ENCODE measurements at regions not wholly inside any gene's neighbourhood (a gene's known extent, or its start where the extent isn't known, plus 50 kb on each side); places are given as distances from the start of the nearest gene placed in this dataset.

GRCh38 chr1:118751166-118751565, 237.0 kb downstream of the TBX15 start:
- H3K4me3 ChIP-seq (ENCODE audit: low read depth, low read length), result no peak overlapping the region
- no peaks in the 10 kb centered on the region for H3K36me3 ChIP-seq (ENCODE audit: control insufficient read depth, insufficient read depth, low read length)
- H3K4me1 ChIP-seq, result no peaks in the 10 kb centered on the region
- H3K9me3 ChIP-seq (ENCODE audit: control insufficient read depth, low read length), result no peaks in the 10 kb centered on the region
- no peaks in the 10 kb centered on the region for H3K79me2 ChIP-seq
- TF ChIP-seq CTCF (IDR thresholded peaks at IDR 0.05), result no peak
- H3K4me2 ChIP-seq (ENCODE audit: low read length), result no peak overlapping the region
- no peak overlapping the region for H2AFZ ChIP-seq
- no peaks in the 10 kb centered on the region for H3K27me3 ChIP-seq (ENCODE audit: control insufficient read depth, insufficient read depth, low read length)
- no peak overlapping the region for H3K27ac ChIP-seq
- H3K9ac ChIP-seq, result no peak overlapping the region

- H3K27ac ChIP-seq, result no peak overlapping the region
- no peak for TF ChIP-seq CTCF (IDR thresholded peaks at IDR 0.05)
- no peak overlapping the region for H3K4me3 ChIP-seq (ENCODE audit: low read depth, low read length)
- no peaks in the 10 kb centered on the region for H3K9me3 ChIP-seq (ENCODE audit: control insufficient read depth, low read length)
- H3K9ac ChIP-seq, result no peak overlapping the region
- no peaks in the 10 kb centered on the region for H3K79me2 ChIP-seq
- no peaks in the 10 kb centered on the region for H3K36me3 ChIP-seq (ENCODE audit: control insufficient read depth, insufficient read depth, low read length)
- no peaks in the 10 kb centered on the region for H3K27me3 ChIP-seq (ENCODE audit: control insufficient read depth, insufficient read depth, low read length)
- no peaks in the 10 kb centered on the region for H3K4me1 ChIP-seq
- no peak overlapping the region for H2AFZ ChIP-seq
- H3K4me2 ChIP-seq (ENCODE audit: low read length), result no peak overlapping the region
Observed at GRCh38 chr1:118744420-118744819, 243.7 kb downstream of the TBX15 start.

- no peak overlapping the region for H3K4me3 ChIP-seq (ENCODE audit: low read depth, low read length)
- no peak overlapping the region for H2AFZ ChIP-seq
- H3K4me1 ChIP-seq, result no peaks in the 10 kb centered on the region
- no peak overlapping the region for H3K4me2 ChIP-seq (ENCODE audit: low read length)
- no peak overlapping the region for H3K9ac ChIP-seq
- no peaks in the 10 kb centered on the region for H3K36me3 ChIP-seq (ENCODE audit: control insufficient read depth, insufficient read depth, low read length)
- H3K27ac ChIP-seq, result no peak overlapping the region
- H3K9me3 ChIP-seq (ENCODE audit: control insufficient read depth, low read length), result no peaks in the 10 kb centered on the region
- H3K27me3 ChIP-seq (ENCODE audit: control insufficient read depth, insufficient read depth, low read length), result no peaks in the 10 kb centered on the region
- H3K79me2 ChIP-seq, result no peaks in the 10 kb centered on the region
- TF ChIP-seq CTCF (IDR thresholded peaks at IDR 0.05), result no peak
Observed at GRCh38 chr1:118739501-118739900, 248.6 kb downstream of the TBX15 start.

GRCh38 chr1:118736322-118736721, 251.8 kb downstream of the TBX15 start:
- H3K4me3 ChIP-seq (ENCODE audit: low read depth, low read length), result no peak overlapping the region
- H3K9me3 ChIP-seq (ENCODE audit: control insufficient read depth, low read length), result no peaks in the 10 kb centered on the region
- H2AFZ ChIP-seq, result no peak overlapping the region
- H3K79me2 ChIP-seq, result no peaks in the 10 kb centered on the region
- TF ChIP-seq CTCF (IDR thresholded peaks at IDR 0.05), result no peak
- no peaks in the 10 kb centered on the region for H3K36me3 ChIP-seq (ENCODE audit: control insufficient read depth, insufficient read depth, low read length)
- no peak overlapping the region for H3K9ac ChIP-seq
- H3K4me1 ChIP-seq, result no peaks in the 10 kb centered on the region
- no peaks in the 10 kb centered on the region for H3K27me3 ChIP-seq (ENCODE audit: control insufficient read depth, insufficient read depth, low read length)
- no peak overlapping the region for H3K27ac ChIP-seq
- no peak overlapping the region for H3K4me2 ChIP-seq (ENCODE audit: low read length)

- Histone ChIP-seq H3K9ac (no peak overlapping the region), H3K9me3 (ENCODE audit: control insufficient read depth, low read length) (no peaks in the 10 kb centered on the region), H2AFZ (no peak overlapping the region), H3K27ac (no peak overlapping the region), H3K4me3 (ENCODE audit: low read depth, low read length) (no peak overlapping the region), H3K79me2 (no peaks in the 10 kb centered on the region), H3K27me3 (ENCODE audit: control insufficient read depth, insufficient read depth, low read length) (no peaks in the 10 kb centered on the region), H3K4me1 (no peaks in the 10 kb centered on the region), H3K36me3 (ENCODE audit: control insufficient read depth, insufficient read depth, low read length) (no peaks in the 10 kb centered on the region), H3K4me2 (ENCODE audit: low read length) (no peak overlapping the region)
- no peak for TF ChIP-seq CTCF (IDR thresholded peaks at IDR 0.05)
Observed at GRCh38 chr1:118717893-118718292, 270.2 kb downstream of the TBX15 start.

Data from parathyroid adenoma (tissue), 2 donors.